ENCODE measurements at regions not wholly inside any gene's neighbourhood (a gene's known extent, or its start where the extent isn't known, plus 50 kb on each side); places are given as distances from the start of the nearest gene placed in this dataset.

DNA sequence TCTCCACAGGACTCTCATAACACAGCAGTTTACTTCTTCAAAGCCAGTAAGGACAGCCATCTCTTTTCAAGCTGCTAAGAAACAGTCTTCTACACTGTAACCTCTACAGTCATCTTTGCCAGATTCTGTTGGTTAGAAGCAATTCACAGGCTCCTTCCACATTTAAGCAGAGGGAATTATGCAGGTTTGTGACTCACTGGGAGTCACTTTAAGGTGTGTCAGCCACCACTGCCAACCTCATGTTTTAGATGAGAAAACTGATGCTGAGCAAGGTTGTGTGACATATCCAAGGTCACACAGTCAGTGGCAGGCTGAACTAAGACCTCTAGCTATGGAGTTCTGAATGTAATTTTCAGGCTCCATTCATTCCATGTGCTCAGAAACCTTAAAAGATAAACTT is 143.5 kb downstream of the QDPR start:
- no peaks in the 10 kb centered on the region for H3K9me3 ChIP-seq (ENCODE audit: severe bottlenecking)
- TF ChIP-seq, protein P1, sequence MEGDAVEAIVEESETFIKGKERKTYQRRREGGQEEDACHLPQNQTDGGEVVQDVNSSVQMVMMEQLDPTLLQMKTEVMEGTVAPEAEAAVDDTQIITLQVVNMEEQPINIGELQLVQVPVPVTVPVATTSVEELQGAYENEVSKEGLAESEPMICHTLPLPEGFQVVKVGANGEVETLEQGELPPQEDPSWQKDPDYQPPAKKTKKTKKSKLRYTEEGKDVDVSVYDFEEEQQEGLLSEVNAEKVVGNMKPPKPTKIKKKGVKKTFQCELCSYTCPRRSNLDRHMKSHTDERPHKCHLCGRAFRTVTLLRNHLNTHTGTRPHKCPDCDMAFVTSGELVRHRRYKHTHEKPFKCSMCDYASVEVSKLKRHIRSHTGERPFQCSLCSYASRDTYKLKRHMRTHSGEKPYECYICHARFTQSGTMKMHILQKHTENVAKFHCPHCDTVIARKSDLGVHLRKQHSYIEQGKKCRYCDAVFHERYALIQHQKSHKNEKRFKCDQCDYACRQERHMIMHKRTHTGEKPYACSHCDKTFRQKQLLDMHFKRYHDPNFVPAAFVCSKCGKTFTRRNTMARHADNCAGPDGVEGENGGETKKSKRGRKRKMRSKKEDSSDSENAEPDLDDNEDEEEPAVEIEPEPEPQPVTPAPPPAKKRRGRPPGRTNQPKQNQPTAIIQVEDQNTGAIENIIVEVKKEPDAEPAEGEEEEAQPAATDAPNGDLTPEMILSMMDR (IDR thresholded peaks at IDR 0.05; ENCODE audit: poor library complexity, severe bottlenecking), result no peak
- DNase-seq (ENCODE audit: low spot score), result no peak
- no peak for ATAC-seq (ENCODE audit: low read depth)
- no peaks in the 10 kb centered on the region for H3K4me1 ChIP-seq (ENCODE audit: insufficient read depth, poor library complexity, severe bottlenecking)
- no peak overlapping the region for H3K4me3 ChIP-seq (ENCODE audit: severe bottlenecking)
- no peaks in the 10 kb centered on the region for H3K36me3 ChIP-seq (ENCODE audit: low read depth)
- H3K27me3 ChIP-seq (ENCODE audit: insufficient read depth, poor library complexity, severe bottlenecking), result no peaks in the 10 kb centered on the region
- no peak overlapping the region for H3K27ac ChIP-seq (ENCODE audit: poor library complexity, severe bottlenecking)

DNA sequence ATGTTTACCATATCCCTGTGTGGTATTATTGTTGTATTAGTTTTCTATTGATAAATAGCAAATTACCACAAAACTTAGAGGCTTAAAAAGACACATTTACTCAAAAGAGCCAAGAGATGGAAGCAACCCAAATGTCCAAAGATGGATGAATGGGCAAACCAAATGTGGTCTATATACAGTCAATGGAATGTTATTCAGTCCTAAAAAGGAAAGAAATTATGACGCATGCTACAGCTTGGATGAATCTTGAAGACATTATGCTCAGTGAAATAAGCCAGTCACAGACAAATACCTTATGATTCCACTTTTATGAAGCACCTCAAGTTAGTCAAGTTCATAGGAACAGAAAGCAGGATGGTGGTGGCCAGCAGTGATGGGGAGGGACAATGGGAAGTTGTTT is 144.7 kb downstream of the QDPR start:
- ATAC-seq (ENCODE audit: low read depth), result no peak
- Histone ChIP-seq H3K4me1 (ENCODE audit: insufficient read depth, poor library complexity, severe bottlenecking) (no peaks in the 10 kb centered on the region), H3K36me3 (ENCODE audit: low read depth) (no peaks in the 10 kb centered on the region), H3K4me3 (ENCODE audit: severe bottlenecking) (no peak overlapping the region), H3K27ac (ENCODE audit: poor library complexity, severe bottlenecking) (no peak overlapping the region), H3K27me3 (ENCODE audit: insufficient read depth, poor library complexity, severe bottlenecking) (no peaks in the 10 kb centered on the region), H3K9me3 (ENCODE audit: severe bottlenecking) (no peaks in the 10 kb centered on the region)
- DNase-seq (ENCODE audit: low spot score), result no peak
- TF ChIP-seq, protein P1 (IDR thresholded peaks at IDR 0.05; ENCODE audit: poor library complexity, severe bottlenecking), result no peak

DNA sequence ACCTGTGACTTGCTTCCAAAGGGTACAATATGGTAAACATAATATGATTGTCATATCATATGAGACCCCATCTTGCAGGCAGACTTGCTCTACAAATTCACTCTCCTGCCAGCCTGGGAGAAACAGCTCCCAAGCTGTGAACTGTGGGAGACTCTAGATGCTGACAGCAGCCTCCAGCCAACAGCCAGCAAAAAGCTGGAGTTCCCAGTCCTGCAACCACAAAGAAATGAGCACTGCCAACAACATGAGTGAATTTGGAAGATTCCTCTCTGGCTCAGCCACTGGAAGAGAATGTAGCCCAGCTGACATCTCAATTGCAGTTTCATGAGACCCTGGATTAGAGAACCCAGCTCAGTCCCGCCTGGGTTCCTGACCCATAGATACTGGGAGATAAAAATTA is 145.4 kb downstream of the QDPR start:
- TF ChIP-seq, protein P1 (IDR thresholded peaks at IDR 0.05; ENCODE audit: poor library complexity, severe bottlenecking), result no peak
- Histone ChIP-seq H3K27me3 (ENCODE audit: insufficient read depth, poor library complexity, severe bottlenecking) (no peaks in the 10 kb centered on the region), H3K9me3 (ENCODE audit: severe bottlenecking) (no peaks in the 10 kb centered on the region), H3K36me3 (ENCODE audit: low read depth) (no peaks in the 10 kb centered on the region), H3K4me1 (ENCODE audit: insufficient read depth, poor library complexity, severe bottlenecking) (no peaks in the 10 kb centered on the region), H3K27ac (ENCODE audit: poor library complexity, severe bottlenecking) (no peak overlapping the region), H3K4me3 (ENCODE audit: severe bottlenecking) (no peak overlapping the region)
- ATAC-seq (ENCODE audit: low read depth), result no peak
- no peak for DNase-seq (ENCODE audit: low spot score)

DNA sequence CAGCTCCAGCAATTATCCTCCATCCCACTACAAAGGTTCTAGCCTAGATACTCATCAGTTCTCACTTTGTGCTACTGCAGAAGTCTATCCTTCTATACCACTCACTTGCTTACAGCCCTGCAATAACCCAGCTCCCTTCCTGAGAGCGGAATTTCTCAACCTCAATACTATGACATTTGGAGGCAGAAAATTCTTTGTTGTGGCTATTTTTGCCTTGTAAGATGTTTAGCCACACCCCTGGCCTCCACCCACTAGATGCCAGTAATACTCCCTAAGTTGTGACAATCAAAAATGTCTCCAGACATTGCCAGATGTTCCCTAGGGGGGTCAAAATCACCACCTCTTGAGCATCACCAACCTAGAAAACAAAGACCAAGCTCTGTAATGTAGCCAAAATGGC is 149.5 kb downstream of the QDPR start:
- DNase-seq (ENCODE audit: low spot score) (no peak), ATAC-seq (ENCODE audit: low read depth) (no peak)
- no peaks in the 10 kb centered on the region for H3K36me3 ChIP-seq (ENCODE audit: low read depth)
- no peak overlapping the region for H3K4me3 ChIP-seq (ENCODE audit: severe bottlenecking)
- H3K9me3 ChIP-seq (ENCODE audit: severe bottlenecking), result no peaks in the 10 kb centered on the region
- H3K27me3 ChIP-seq (ENCODE audit: insufficient read depth, poor library complexity, severe bottlenecking), result no peaks in the 10 kb centered on the region
- no peak overlapping the region for H3K27ac ChIP-seq (ENCODE audit: poor library complexity, severe bottlenecking)
- H3K4me1 ChIP-seq (ENCODE audit: insufficient read depth, poor library complexity, severe bottlenecking), result no peaks in the 10 kb centered on the region
- TF ChIP-seq, protein P1 (IDR thresholded peaks at IDR 0.05; ENCODE audit: poor library complexity, severe bottlenecking), result no peak

DNA sequence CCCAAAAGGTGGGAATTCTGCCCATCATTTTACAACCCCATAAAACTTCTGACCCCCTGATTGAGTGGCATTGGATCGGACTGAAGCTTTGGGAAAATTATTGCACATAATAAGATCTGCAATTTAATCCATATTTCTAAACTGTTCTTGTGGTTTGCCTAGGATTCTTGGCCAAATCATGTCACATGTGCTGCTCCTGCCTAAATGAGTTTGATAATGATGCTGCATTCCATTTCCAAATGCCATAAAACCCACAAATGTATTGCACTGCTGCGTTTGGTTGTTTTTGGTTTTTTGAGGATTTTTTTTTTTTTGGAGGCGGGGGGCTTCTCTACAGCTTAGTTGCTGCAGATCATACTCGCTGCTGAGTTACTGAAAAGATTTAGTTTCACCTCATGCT is 153.6 kb downstream of the QDPR start:
- H3K27me3 ChIP-seq (ENCODE audit: insufficient read depth, poor library complexity, severe bottlenecking), result no peaks in the 10 kb centered on the region
- DNase-seq (ENCODE audit: low spot score) (no peak), ATAC-seq (ENCODE audit: low read depth) (no peak)

More for the DNA sequence above, 153.6 kb downstream of the QDPR start:
- H3K9me3 ChIP-seq (ENCODE audit: severe bottlenecking), result no peaks in the 10 kb centered on the region
- TF ChIP-seq, protein P1 (IDR thresholded peaks at IDR 0.05; ENCODE audit: poor library complexity, severe bottlenecking), result no peak
- H3K36me3 ChIP-seq (ENCODE audit: low read depth), result no peaks in the 10 kb centered on the region
- no peak overlapping the region for H3K27ac ChIP-seq (ENCODE audit: poor library complexity, severe bottlenecking)
- H3K4me3 ChIP-seq (ENCODE audit: severe bottlenecking), result no peak overlapping the region
- no peaks in the 10 kb centered on the region for H3K4me1 ChIP-seq (ENCODE audit: insufficient read depth, poor library complexity, severe bottlenecking)

Data from RWPE2 (cell line).